ENCODE measurements at regions not wholly inside any gene's neighbourhood (a gene's known extent, or its start where the extent isn't known, plus 50 kb on each side); places are given as distances from the start of the nearest gene placed in this dataset.

DNA sequence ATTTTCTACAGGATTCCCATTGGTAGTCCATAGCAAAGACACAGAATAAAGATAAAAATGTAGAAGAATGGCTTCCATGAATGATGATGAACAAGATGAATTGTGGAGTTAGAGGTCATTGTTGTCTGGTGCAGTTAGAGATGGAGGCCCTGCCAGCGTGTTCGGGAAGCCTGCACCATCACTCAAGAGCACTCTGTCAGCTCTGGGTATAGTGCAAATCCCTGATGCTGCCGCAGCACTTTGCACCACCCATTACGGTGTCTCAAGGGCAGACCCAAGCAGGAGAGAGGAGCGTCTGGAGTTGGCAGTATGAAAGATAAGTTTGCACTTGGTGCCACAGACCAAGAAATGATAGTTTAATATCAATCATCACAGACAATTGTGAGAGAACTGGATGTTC lies 181.6 kb upstream of the CHST9 start:
- Mint-ChIP-seq H3K27ac (ENCODE audit: unreplicated experiment) (no peak overlapping the region), H3K27me3 (ENCODE audit: unreplicated experiment) (no peaks in the 10 kb centered on the region), H3K36me3 (ENCODE audit: unreplicated experiment) (no peaks in the 10 kb centered on the region), H3K4me1 (ENCODE audit: low read depth, unreplicated experiment) (no peaks in the 10 kb centered on the region), H3K9me3 (ENCODE audit: unreplicated experiment) (no peaks in the 10 kb centered on the region), H3K4me3 (ENCODE audit: unreplicated experiment) (no peak overlapping the region)
- DNase-seq = no peak
- TF ChIP-seq, protein P1, sequence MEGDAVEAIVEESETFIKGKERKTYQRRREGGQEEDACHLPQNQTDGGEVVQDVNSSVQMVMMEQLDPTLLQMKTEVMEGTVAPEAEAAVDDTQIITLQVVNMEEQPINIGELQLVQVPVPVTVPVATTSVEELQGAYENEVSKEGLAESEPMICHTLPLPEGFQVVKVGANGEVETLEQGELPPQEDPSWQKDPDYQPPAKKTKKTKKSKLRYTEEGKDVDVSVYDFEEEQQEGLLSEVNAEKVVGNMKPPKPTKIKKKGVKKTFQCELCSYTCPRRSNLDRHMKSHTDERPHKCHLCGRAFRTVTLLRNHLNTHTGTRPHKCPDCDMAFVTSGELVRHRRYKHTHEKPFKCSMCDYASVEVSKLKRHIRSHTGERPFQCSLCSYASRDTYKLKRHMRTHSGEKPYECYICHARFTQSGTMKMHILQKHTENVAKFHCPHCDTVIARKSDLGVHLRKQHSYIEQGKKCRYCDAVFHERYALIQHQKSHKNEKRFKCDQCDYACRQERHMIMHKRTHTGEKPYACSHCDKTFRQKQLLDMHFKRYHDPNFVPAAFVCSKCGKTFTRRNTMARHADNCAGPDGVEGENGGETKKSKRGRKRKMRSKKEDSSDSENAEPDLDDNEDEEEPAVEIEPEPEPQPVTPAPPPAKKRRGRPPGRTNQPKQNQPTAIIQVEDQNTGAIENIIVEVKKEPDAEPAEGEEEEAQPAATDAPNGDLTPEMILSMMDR (IDR thresholded peaks at IDR 0.05; ENCODE audit: partially characterized antibody, unreplicated experiment) = no peak

DNA sequence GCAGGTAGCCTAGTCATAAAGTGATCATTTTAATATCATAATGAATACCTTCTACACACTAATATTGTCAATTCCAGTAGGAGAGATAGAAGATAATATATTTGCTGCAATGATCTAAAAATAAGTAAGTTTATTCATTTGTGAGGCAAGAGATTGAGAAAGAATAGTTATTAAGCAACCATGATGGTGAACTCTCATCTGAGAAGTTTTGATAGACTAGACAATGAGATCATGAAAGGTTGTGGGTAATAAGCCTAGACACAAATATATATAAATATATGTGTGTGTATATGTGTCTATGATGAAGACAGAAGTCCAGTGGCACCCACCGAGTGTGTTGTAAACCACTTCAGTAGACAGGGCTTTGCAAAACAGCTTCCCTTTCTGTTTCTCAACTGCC lies 181.0 kb upstream of the CHST9 start:
- no peak for DNase-seq
- Mint-ChIP-seq H3K4me1 (ENCODE audit: low read depth, unreplicated experiment) (no peaks in the 10 kb centered on the region), H3K27me3 (ENCODE audit: unreplicated experiment) (no peaks in the 10 kb centered on the region), H3K36me3 (ENCODE audit: unreplicated experiment) (no peaks in the 10 kb centered on the region), H3K27ac (ENCODE audit: unreplicated experiment) (no peak overlapping the region), H3K9me3 (ENCODE audit: unreplicated experiment) (no peaks in the 10 kb centered on the region), H3K4me3 (ENCODE audit: unreplicated experiment) (no peak overlapping the region)
- TF ChIP-seq, protein P1 (IDR thresholded peaks at IDR 0.05; ENCODE audit: partially characterized antibody, unreplicated experiment) = no peak

GRCh38 chr18:27363872-27364271 lies 178.8 kb upstream of the CHST9 start:
- TF ChIP-seq, protein P1 (IDR thresholded peaks at IDR 0.05; ENCODE audit: partially characterized antibody, unreplicated experiment) = no peak
- no peaks in the 10 kb centered on the region for H3K4me1 Mint-ChIP-seq (ENCODE audit: low read depth, unreplicated experiment)
- no peak for DNase-seq
- no peaks in the 10 kb centered on the region for H3K36me3 Mint-ChIP-seq (ENCODE audit: unreplicated experiment)
- H3K9me3 Mint-ChIP-seq (ENCODE audit: unreplicated experiment) = no peaks in the 10 kb centered on the region
- H3K4me3 Mint-ChIP-seq (ENCODE audit: unreplicated experiment) = no peak overlapping the region
- no peak overlapping the region for H3K27ac Mint-ChIP-seq (ENCODE audit: unreplicated experiment)
- H3K27me3 Mint-ChIP-seq (ENCODE audit: unreplicated experiment) = no peaks in the 10 kb centered on the region

DNA sequence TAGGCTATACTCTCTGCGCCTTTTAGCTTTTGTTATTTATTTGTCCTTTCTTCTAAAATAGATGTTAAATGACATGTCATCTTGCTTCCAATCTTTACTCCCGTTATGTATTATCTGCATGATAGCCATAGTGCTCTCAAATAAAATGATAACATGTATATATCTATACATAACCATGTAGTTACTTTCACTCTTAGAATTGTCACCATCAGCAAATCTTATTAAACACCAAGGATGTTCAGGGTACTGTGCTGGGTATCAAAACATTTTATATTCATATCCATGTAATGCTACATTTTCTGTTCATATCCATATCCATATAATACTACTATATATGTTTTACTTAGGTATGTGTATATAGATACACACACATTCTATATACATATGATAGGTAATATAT lies 176.4 kb upstream of the CHST9 start:
- Mint-ChIP-seq H3K9me3 (ENCODE audit: unreplicated experiment) (no peaks in the 10 kb centered on the region), H3K27ac (ENCODE audit: unreplicated experiment) (no peak overlapping the region), H3K27me3 (ENCODE audit: unreplicated experiment) (no peaks in the 10 kb centered on the region), H3K4me3 (ENCODE audit: unreplicated experiment) (no peak overlapping the region), H3K36me3 (ENCODE audit: unreplicated experiment) (no peaks in the 10 kb centered on the region), H3K4me1 (ENCODE audit: low read depth, unreplicated experiment) (no peaks in the 10 kb centered on the region)
- DNase-seq = no peak
- TF ChIP-seq, protein P1 (IDR thresholded peaks at IDR 0.05; ENCODE audit: partially characterized antibody, unreplicated experiment) = no peak

DNA sequence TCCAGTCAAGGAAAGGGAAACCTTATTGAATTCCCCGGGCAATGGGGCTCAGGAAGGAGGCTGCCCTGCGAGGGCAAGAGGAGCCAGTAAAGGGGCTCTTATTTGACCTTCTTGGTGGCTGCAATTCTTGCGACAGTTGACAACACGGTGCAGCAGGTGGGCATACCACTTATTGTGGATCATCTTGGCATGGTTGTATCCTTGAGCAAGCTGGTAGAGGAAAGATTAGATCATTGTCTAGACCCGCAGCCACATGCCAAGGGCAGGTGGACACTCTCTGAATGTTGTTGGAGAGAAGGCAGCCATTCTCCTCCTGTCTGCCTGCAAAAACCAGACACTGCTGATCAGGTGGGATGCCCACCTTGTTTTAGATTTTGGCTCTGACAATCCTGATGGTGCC lies 170.2 kb upstream of the CHST9 start:
- Mint-ChIP-seq H3K27me3 (ENCODE audit: unreplicated experiment) (no peaks in the 10 kb centered on the region), H3K9me3 (ENCODE audit: unreplicated experiment) (no peaks in the 10 kb centered on the region), H3K4me3 (ENCODE audit: unreplicated experiment) (no peak overlapping the region), H3K4me1 (ENCODE audit: low read depth, unreplicated experiment) (no peaks in the 10 kb centered on the region), H3K36me3 (ENCODE audit: unreplicated experiment) (no peaks in the 10 kb centered on the region), H3K27ac (ENCODE audit: unreplicated experiment) (no peak overlapping the region)
- TF ChIP-seq, protein P1 (IDR thresholded peaks at IDR 0.05; ENCODE audit: partially characterized antibody, unreplicated experiment) = no peak
- no peak for DNase-seq

Data from glutamatergic neuron (in vitro differentiated cells).